IPS DF 19.7 (cell line): ENCODE measurements at regions not wholly inside any gene's neighbourhood (a gene's known extent, or its start where the extent isn't known, plus 50 kb on each side); places are given as distances from the start of the nearest gene placed in this dataset.
"Not testable (repeated sequence)": the region's sequence is repeated elsewhere in the genome, so short reads cannot be mapped to it uniquely, and the experiment has no call there.

ENCODE experiments used
- DNase-seq: peaks from one replicate; pipeline ENCODE4 v3.0.0-alpha.2; 2013; ENCODE audit warnings: low read depth, low spot score

GRCh38 chr7:136533732-136534131 is 334.7 kb upstream of the CHRM2 start:
- no peak for DNase-seq

- DNase-seq = no peak
These were observed 337.6 kb upstream of the CHRM2 start for GRCh38 chr7:136530831-136531230.

- no peak for DNase-seq
These were observed 340.1 kb upstream of the CHRM2 start for GRCh38 chr7:136528329-136528728.

GRCh38 chr7:136527554-136527953 is 340.9 kb upstream of the CHRM2 start:
- no peak for DNase-seq

DNA sequence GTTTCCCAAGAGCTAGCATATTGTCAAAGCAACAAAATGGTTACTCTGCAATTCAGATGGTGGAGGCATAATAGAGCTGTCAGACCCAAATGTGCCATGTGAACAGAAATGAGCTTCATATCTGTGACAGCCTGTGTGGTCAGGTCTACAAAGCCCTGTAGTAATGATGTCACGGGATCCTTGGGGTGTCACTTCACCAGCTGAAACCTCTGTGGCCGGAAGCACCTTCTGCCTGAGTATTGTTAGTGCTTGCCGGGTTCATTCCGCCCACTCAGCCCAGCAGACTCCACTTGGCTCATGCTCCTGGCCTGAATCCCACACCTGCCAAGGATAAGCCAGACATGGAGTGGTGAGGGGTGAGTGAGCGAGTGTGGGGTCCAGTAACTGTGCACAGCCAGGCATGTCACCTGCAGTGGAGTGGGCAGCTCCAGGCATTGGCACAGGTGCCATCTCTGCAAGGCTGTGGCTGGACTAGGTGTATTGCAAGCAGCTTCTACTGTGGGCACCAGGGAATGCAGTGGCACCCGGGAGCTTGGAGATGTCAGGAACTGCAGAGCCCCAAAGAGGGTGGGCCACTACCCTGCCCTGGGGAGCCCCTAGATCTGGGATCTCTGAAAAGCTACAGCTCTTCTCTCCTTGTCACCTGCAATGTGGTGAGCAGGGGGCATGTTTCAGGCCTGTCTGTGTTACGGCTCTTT is 341.9 kb upstream of the CHRM2 start:
- no peak for DNase-seq

GRCh38 chr7:136523571-136523970 is 344.9 kb upstream of the CHRM2 start:
- DNase-seq = no peak

DNA sequence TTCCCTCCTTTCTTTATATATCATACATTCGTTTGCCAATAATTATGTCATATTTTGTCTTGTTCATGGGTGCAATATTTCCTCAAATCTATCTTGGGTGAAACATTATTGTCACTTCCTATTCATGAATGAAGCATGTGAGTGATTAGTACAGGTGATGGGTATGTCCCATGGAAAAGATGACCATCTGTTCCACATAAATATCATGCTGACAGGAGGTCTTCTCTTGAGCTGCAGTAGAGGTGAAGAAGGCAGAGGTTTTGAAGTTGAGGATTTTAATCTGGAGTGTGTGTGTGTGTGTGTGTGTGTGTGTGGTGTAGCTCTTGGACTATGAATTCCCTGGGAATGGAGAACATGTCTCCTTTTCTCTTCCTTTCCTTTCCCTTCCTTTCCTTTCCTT is 350.5 kb upstream of the CHRM2 start:
- DNase-seq = no peak

DNA sequence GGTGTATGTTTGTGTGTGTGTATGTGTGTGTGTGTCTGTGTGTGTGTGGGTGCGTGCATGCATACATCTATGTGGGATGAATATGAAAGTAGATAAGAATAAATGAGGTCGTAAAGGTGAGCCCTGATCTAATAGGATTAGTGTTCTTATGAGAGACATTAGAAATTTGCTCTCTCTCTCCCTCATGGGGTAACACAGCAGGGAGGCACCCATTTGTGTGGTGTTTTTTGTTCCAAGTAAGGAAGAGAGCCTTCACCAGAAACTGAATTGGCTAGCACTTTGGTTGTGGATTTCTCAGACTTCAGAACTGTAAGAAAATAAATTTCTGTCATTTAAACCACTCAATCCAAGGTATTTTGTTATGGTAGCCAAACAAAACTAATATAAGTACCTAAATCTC is 353.7 kb upstream of the CHRM2 start:
- no peak for DNase-seq

GRCh38 chr7:136513744-136514143 is 354.7 kb upstream of the CHRM2 start:
- DNase-seq = no peak

DNA sequence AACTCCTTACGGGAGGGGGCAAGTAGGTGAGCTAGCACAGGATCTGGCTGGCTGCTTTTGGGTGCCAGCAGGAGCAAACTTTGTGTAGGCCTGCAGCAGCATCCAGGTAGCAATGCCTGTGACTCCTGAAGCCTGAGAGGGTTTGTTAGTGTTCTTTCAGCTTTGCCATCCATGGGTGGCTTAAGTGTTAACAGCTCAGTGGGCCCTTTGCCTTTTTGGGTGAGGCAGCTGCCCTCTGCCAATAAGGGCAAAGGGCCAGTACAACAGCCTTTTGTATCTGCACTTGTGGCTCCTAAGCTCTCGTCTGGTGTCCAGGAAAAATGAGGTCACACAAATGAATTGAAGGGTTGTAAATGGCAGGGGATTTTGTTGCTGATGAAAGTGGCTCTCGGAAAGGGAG is 359.0 kb upstream of the CHRM2 start:
- no peak for DNase-seq

- DNase-seq = no peak
These were observed 366.3 kb upstream of the CHRM2 start for GRCh38 chr7:136502162-136502561.

GRCh38 chr7:136501151-136501550 is 367.3 kb upstream of the CHRM2 start:
- DNase-seq = no peak

DNA sequence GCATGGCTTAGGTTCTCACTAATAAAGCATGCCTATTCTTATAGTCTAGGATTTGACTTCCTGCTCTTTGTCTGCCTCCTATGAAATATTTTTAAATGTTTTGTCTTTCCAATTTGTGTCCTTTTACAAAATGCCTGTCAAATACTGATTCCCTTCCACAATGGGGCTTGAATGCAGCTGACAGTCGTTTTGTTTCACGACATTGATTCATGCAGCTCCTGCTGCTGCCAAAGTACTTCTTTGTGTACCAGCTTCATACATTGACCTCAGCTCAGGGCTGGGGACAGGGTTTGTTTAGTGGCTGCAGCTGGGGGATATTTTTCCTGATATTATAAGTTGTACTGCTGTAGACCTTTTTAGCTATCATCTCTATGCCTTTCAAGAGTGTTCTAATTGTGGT is 371.9 kb upstream of the CHRM2 start:
- no peak for DNase-seq

DNA sequence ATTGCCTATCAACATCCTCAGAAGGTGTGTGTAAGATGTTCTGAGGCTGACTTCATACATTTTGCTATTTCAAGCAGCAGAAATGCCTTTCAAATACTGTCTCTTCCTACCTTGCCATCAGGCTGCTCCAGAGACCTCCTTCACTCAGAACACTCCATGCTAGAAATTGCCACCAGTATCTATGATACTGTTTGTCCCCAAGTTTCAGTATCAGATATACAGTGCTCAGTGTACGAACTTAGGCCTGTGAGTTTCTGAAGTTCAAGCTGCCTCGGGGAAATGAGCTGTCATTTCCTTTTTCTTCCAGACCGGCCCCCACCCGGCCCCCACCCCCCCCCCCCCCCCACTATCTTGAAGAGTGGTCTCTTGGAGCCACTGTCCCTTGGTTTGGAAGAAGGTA is 373.4 kb upstream of the CHRM2 start:
- DNase-seq = no peak

- DNase-seq = no peak
These were observed 376.1 kb upstream of the CHRM2 start for GRCh38 chr7:136492366-136492765.

GRCh38 chr7:136489808-136490207 is 378.6 kb upstream of the CHRM2 start:
- no peak for DNase-seq

DNA sequence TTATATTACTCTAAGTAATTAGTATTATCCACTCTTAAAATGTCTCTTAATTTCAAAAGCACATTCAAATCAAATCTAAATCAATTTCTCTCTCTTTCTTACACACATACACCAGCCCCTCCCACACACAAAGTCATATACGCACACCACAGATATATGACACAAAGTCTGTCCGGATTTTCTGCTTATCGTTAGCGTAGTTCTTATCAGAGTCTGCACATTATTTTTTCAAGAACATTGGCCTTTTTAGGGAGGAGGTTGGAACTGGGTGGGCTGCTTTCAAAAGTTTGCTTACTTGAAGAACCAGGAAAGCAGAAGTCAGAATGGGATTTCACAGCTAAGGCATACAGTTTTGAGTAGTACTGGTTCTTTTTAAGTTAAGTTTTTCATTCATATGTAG is 387.6 kb upstream of the CHRM2 start:
- no peak for DNase-seq

- DNase-seq = no peak
These were observed 388.5 kb upstream of the CHRM2 start for GRCh38 chr7:136479922-136480321.

DNA sequence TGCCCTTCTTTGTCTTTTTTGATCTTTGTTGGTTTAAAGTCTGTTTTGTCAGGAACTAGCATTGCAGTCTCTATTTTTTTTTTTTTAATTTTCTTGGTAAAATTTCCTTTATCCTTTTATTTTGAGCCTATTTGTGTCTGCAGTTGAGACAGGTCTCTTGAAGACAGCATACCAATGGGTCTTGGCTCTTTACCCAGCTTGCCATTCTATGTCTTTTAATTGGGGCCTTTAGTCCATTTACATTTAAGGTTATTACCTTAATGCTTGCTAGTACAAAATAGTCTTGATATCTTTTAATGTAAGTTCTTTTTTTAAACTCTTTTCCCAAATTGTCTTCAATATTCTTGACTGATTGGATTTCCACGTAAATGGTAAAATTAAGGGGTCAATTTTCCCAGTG is 398.3 kb upstream of the CHRM2 start:
- no peak for DNase-seq

DNA sequence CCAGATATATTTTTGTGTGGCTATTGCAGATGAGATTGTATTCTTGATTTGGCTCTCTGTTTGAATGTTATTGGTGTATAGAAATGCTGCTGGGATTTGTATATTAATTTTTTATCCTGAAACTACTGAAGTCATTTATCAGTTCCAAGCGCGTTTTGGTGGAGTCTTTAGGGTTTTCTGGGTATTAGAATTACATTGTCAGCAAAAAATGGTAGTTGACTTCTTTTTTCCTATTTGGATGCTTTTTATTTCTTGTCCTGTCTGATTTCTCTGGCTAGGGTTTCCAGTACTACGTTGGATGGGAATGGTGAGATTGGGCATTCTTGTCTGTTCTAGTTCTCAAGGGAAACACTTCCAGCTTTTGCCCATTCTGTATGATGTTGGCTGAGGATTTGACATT is 415.5 kb upstream of the CHRM2 start:
- no peak for DNase-seq

- no peak for DNase-seq
These were observed 421.7 kb upstream of the CHRM2 start for GRCh38 chr7:136446751-136447150.

- no peak for DNase-seq
These were observed 426.6 kb upstream of the CHRM2 start for GRCh38 chr7:136441835-136442234.

DNA sequence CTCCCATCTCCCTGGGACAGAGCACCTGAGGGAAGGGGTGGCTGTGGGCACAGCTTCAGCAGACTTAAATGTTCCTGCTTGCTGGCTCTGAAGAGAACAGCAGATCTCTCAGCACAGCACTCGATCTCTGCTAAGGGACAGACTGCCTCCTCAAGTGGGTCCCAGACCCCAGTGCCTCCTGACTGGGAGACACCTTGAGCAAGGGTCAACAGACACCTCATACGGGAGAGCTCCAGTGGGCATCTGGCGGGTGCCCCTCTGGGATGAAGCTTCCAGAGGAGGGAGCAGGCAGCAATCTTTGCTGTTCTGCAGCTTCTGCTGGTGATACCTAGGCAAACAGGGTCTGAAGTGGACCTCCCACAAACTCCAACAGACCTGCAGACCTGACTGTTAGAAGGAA is 436.7 kb upstream of the CHRM2 start:
- DNase-seq = not testable (repeated sequence)

DNA sequence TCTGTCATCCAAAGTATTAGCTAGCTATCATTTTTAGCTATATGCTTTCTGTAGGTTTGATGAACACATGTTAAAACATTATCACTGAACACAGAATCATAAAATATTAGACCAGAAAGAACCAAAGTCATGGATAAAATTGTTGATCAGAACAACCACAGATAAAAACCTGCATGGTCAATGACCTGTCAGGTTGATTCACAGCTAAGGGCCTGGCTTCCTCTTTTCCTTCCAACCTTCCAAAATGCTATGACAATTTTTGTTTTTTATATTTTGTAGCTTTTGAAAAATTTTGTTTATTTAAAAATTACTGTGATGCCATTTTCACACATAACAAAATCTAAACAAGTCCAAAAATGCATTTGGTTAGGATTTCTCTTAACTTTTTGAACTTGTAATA is 444.4 kb upstream of the CHRM2 start:
- no peak for DNase-seq
